Lower lobe of right lung (tissue), 2 donors: ENCODE measurements at regions not wholly inside any gene's neighbourhood (a gene's known extent, or its start where the extent isn't known, plus 50 kb on each side); places are given as distances from the start of the nearest gene placed in this dataset.

Experiments
- ATAC-seq, 2 donors: fragments of 200-7000 bp; cut with Tn5 transposase; one replicate each; pipeline ENCODE4 v1.9.1; 2020 to 2022; ENCODE audit warnings: mild to moderate bottlenecking in 2 of 2, moderate library complexity in 2 of 2
- DNase-seq: peaks from one replicate; pipeline ENCODE4 v3.0.0-alpha.2; 2020
- H3K27ac ChIP-seq: fragments of 200-600 bp; one replicate; pipeline ENCODE4 v1.8.0; 2022
- H3K27me3 ChIP-seq: fragments of 200-600 bp; one replicate; pipeline ENCODE4 v1.8.0; 2022; ENCODE audit warnings: low read depth
- H3K36me3 ChIP-seq: fragments of 200-600 bp; one replicate; pipeline ENCODE4 v1.8.0; 2022; ENCODE audit warnings: mild to moderate bottlenecking
- H3K4me1 ChIP-seq: fragments of 200-600 bp; one replicate; pipeline ENCODE4 v1.8.0; 2022
- H3K4me3 ChIP-seq: fragments of 200-600 bp; one replicate; pipeline ENCODE4 v1.8.0; 2022; ENCODE audit warnings: mild to moderate bottlenecking
- H3K9me3 ChIP-seq: fragments of 200-600 bp; one replicate; pipeline ENCODE4 v1.8.0; 2022
- CTCF ChIP-seq: fragments of 200-600 bp; IDR thresholded peaks from one replicate; pipeline ENCODE4 v1.8.0; 2022; ENCODE audit warnings: antibody characterized with exemption, mild to moderate bottlenecking
- intact Hi-C: fragments of 100-400 bp; cut with DNase I; formaldehyde crosslinking; loops from one replicate; pipeline ENCODE4 v1.11.0; 2022
- donor health status: DM: no; HTN: yes; CAD: no; lungs with severe emphysema.

GRCh38 chr12:130074661-130075406 lies 87.4 kb upstream of the FZD10 start:
- no peaks in the 10 kb centered on the region for H3K9me3 ChIP-seq
- DNase-seq = no peak
- no peaks in the 10 kb centered on the region for H3K36me3 ChIP-seq
- no peaks in the 10 kb centered on the region for H3K4me1 ChIP-seq
- no peaks in the 10 kb centered on the region for H3K27me3 ChIP-seq
- H3K27ac ChIP-seq = no peak overlapping the region
- no peak for TF ChIP-seq CTCF
- ATAC-seq = no peak
- intact Hi-C loops = no loop called here
- no peak overlapping the region for H3K4me3 ChIP-seq

- no peak overlapping the region for H3K4me3 ChIP-seq
- H3K36me3 ChIP-seq = no peaks in the 10 kb centered on the region
- no peak overlapping the region for H3K27ac ChIP-seq
- no peaks in the 10 kb centered on the region for H3K9me3 ChIP-seq
- DNase-seq (no peak), ATAC-seq (no peak)
- no peaks in the 10 kb centered on the region for H3K27me3 ChIP-seq
- TF ChIP-seq CTCF = no peak
- intact Hi-C loops = no loop called here
- H3K4me1 ChIP-seq = no peaks in the 10 kb centered on the region
Observed at GRCh38 chr12:130075497-130076076, 86.7 kb upstream of the FZD10 start.

GRCh38 chr12:130076126-130076525 lies 86.1 kb upstream of the FZD10 start:
- no peaks in the 10 kb centered on the region for H3K9me3 ChIP-seq
- no peak for DNase-seq
- no peak overlapping the region for H3K4me3 ChIP-seq
- no peaks in the 10 kb centered on the region for H3K4me1 ChIP-seq
- intact Hi-C loops = no loop called here
- no peak for TF ChIP-seq CTCF
- no peak for ATAC-seq
- H3K27ac ChIP-seq = no peak overlapping the region
- no peaks in the 10 kb centered on the region for H3K36me3 ChIP-seq
- no peaks in the 10 kb centered on the region for H3K27me3 ChIP-seq

- Histone ChIP-seq H3K36me3 (no peaks in the 10 kb centered on the region), H3K9me3 (no peaks in the 10 kb centered on the region), H3K27me3 (no peaks in the 10 kb centered on the region), H3K27ac (no peak overlapping the region), H3K4me3 (no peak overlapping the region), H3K4me1 (no peaks in the 10 kb centered on the region)
- no peak for TF ChIP-seq CTCF
- intact Hi-C loops = no loop called here
- DNase-seq (no peak), ATAC-seq (no peak)
Observed at GRCh38 chr12:130076752-130077151, 85.5 kb upstream of the FZD10 start.

GRCh38 chr12:130078852-130079251 lies 83.4 kb upstream of the FZD10 start:
- DNase-seq (no peak), ATAC-seq (no peak)
- TF ChIP-seq CTCF = no peak
- no peak overlapping the region for H3K4me3 ChIP-seq
- no peaks in the 10 kb centered on the region for H3K4me1 ChIP-seq
- no peaks in the 10 kb centered on the region for H3K27me3 ChIP-seq
- H3K27ac ChIP-seq = no peak overlapping the region
- no peaks in the 10 kb centered on the region for H3K9me3 ChIP-seq
- H3K36me3 ChIP-seq = no peaks in the 10 kb centered on the region
- intact Hi-C loops = no loop called here
